ENCODE measurements at regions not wholly inside any gene's neighbourhood (a gene's known extent, or its start where the extent isn't known, plus 50 kb on each side); places are given as distances from the start of the nearest gene placed in this dataset.

GRCh38 chr13:79745081-79745480 is 264.1 kb downstream of the NDFIP2 start:
- TF ChIP-seq CTCF (IDR thresholded peaks at IDR 0.05): no peak
- TF ChIP-seq POLR2AphosphoS5 (IDR thresholded peaks at IDR 0.05): no peak

All from breast epithelium (tissue), 3 donors.